Upper lobe of left lung (tissue), 4 donors: ENCODE measurements at regions not wholly inside any gene's neighbourhood (a gene's known extent, or its start where the extent isn't known, plus 50 kb on each side); places are given as distances from the start of the nearest gene placed in this dataset.

ENCODE experiments used
- CTCF ChIP-seq, 6 experiments: fragments of 450-650 bp in 4 of 6; fragments of 200-600 bp in 2 of 6; sonication (generic) in 2 of 6; IDR thresholded peaks; one replicate each; pipeline ENCODE4 v1.5.1; 2016 to 2019; ENCODE audit warnings: antibody characterized with exemption in 6 of 6
- POLR2A ChIP-seq, 4 donors: fragments of 450-650 bp; IDR thresholded peaks; one replicate each; pipeline ENCODE4 v1.5.1; 2016 to 2017; ENCODE audit warnings: antibody characterized with exemption in 4 of 4, mild to moderate bottlenecking in 2 of 4

GRCh38 chr19:28610731-28611130 lies 602.2 kb downstream of the UQCRFS1 start:
- TF ChIP-seq POLR2A (IDR thresholded peaks at IDR 0.05) (no peak), CTCF (IDR thresholded peaks at IDR 0.05) (no peak)
